ENCODE measurements at regions not wholly inside any gene's neighbourhood (a gene's known extent, or its start where the extent isn't known, plus 50 kb on each side); places are given as distances from the start of the nearest gene placed in this dataset.

DNA sequence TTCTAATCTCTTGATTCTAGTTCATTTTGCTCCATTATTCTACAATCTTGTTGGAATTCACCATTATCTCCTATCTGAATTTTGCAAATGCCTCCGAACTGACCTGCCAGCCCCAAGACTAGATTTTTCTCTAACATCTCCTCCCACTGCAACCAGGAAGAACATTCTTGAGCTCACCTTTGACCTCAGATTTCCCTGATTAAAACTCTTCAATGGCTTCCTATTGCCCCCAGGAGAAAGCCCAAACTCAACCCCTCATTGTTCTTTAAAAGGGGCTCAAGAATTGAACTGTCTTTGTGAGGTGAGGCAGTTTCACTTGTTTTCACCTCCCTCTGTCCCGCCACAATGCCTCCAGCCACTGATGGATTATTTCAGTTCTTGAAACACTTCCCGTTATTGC, 784.6 kb upstream of the ZEB2 start:
- DNase-seq = no peak
- intact Hi-C loops (cut with DNase I) = no loop called here
- WGBS, 3 donors = 87 to 91% (median 91%) methylated on average over 3 of the region's 3 CpGs
- TF ChIP-seq, protein P1, sequence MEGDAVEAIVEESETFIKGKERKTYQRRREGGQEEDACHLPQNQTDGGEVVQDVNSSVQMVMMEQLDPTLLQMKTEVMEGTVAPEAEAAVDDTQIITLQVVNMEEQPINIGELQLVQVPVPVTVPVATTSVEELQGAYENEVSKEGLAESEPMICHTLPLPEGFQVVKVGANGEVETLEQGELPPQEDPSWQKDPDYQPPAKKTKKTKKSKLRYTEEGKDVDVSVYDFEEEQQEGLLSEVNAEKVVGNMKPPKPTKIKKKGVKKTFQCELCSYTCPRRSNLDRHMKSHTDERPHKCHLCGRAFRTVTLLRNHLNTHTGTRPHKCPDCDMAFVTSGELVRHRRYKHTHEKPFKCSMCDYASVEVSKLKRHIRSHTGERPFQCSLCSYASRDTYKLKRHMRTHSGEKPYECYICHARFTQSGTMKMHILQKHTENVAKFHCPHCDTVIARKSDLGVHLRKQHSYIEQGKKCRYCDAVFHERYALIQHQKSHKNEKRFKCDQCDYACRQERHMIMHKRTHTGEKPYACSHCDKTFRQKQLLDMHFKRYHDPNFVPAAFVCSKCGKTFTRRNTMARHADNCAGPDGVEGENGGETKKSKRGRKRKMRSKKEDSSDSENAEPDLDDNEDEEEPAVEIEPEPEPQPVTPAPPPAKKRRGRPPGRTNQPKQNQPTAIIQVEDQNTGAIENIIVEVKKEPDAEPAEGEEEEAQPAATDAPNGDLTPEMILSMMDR (IDR thresholded peaks at IDR 0.05) = no peak
- TF ChIP-seq EP300 (IDR thresholded peaks at IDR 0.05) (no peak), POLR2A (IDR thresholded peaks at IDR 0.05) (no peak)
- Histone ChIP-seq H3K4me1 (ENCODE audit: insufficient read depth) (no peaks in the 10 kb centered on the region), H3K27me3 (no peaks in the 10 kb centered on the region), H3K27ac (no peak overlapping the region), H3K4me3 (no peak overlapping the region), H3K9me3 (no peaks in the 10 kb centered on the region), H3K36me3 (no peaks in the 10 kb centered on the region)

DNA sequence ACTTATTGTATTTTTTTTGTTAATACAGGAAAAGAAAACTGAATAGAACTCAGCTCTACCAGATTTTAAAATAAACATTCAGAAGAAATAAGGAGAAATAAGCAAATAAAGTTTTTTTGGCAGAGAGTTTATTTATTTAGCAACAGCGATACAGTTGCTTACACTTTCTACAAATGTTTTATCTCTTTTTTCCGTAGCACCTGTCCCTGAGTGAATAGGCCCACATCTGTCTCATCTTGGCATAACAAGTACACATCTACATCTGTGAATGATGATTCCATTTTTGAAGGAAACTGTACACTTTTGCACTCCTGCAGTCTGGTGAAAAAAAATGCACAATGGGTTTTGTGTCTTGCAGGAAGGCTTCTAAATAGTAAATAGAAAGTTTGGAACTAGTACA, 783.6 kb upstream of the ZEB2 start:
- TF ChIP-seq, protein P1 (IDR thresholded peaks at IDR 0.05) = no peak
- no peak for TF ChIP-seq POLR2A (IDR thresholded peaks at IDR 0.05)
- no peak for TF ChIP-seq EP300 (IDR thresholded peaks at IDR 0.05)
- Histone ChIP-seq H3K4me1 (ENCODE audit: insufficient read depth) (no peaks in the 10 kb centered on the region), H3K27me3 (no peaks in the 10 kb centered on the region), H3K27ac (no peak overlapping the region), H3K36me3 (no peaks in the 10 kb centered on the region), H3K9me3 (no peaks in the 10 kb centered on the region), H3K4me3 (no peak overlapping the region)
- intact Hi-C loops (cut with DNase I) = no loop called here
- 20 to 40% (median 36%) methylated on average over 2 of the region's 2 CpGs for WGBS, 3 donors
- no peak for DNase-seq

DNA sequence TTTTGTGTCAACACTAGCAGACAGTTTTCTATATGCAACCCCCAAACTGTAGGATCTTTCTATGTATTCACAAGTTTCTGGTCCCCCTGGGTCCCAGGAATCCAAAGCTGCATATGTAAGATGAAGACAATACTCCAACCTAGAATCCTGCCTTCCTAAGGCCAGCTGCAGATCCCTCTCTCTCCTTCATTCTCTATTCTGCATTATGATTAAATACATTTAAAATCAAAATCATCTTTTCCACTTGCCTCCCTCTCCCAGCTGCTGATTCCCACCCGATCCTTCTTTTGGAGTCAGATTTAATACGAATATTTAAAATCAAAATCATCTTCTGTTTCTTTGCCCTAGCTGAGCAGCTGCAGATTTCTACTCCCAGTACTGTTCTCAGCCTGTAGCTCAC, 783.0 kb upstream of the ZEB2 start:
- intact Hi-C loops (cut with DNase I) = no loop called here
- TF ChIP-seq EP300 (IDR thresholded peaks at IDR 0.05) (no peak), POLR2A (IDR thresholded peaks at IDR 0.05) (no peak)
- TF ChIP-seq, protein P1 (IDR thresholded peaks at IDR 0.05) = no peak
- 33 to 66% (median 54%) methylated on average over 2 of the region's 2 CpGs for WGBS, 3 donors

GRCh38 chr2:145302451-145302850, 782.5 kb upstream of the ZEB2 start:
- intact Hi-C loops (cut with DNase I) = no loop called here
- WGBS, 3 donors = 76 to 86% (median 83%) methylated on average over 3 of the region's 3 CpGs
- Histone ChIP-seq H3K36me3 (no peaks in the 10 kb centered on the region), H3K4me1 (ENCODE audit: insufficient read depth) (no peaks in the 10 kb centered on the region), H3K27ac (no peak overlapping the region), H3K27me3 (no peaks in the 10 kb centered on the region), H3K9me3 (no peaks in the 10 kb centered on the region), H3K4me3 (no peak overlapping the region)
- no peak for TF ChIP-seq EP300 (IDR thresholded peaks at IDR 0.05)
- DNase-seq = no peak

More for the DNA sequence above, 783.0 kb upstream of the ZEB2 start:
- Histone ChIP-seq H3K9me3 (no peaks in the 10 kb centered on the region), H3K4me1 (ENCODE audit: insufficient read depth) (no peaks in the 10 kb centered on the region), H3K36me3 (no peaks in the 10 kb centered on the region), H3K4me3 (no peak overlapping the region), H3K27me3 (no peaks in the 10 kb centered on the region), H3K27ac (no peak overlapping the region)
- no peak for DNase-seq

DNA sequence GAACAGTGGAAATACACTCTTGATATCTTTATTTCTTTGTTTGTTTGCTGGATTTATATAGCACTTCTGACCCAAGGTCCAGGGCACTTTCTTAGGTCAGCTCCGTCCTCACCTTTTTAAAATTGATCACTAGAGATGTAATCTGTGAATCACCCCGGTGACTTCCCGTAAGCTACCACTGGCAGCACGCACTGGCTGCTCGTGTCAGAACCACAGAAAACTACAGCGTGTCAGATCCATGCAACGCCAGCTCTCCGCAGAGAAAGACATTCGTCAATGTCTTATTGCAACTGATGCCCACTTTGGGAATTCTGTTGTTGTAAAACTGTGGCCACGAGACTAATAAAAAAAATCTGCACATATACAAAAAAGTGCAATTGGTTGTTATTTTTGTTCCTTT, 779.4 kb upstream of the ZEB2 start:
- no peaks in the 10 kb centered on the region for H3K27me3 ChIP-seq
- TF ChIP-seq POLR2A (IDR thresholded peaks at IDR 0.05) (no peak), EP300 (IDR thresholded peaks at IDR 0.05) (no peak)
- TF ChIP-seq, protein P1 (IDR thresholded peaks at IDR 0.05) = no peak
- no peaks in the 10 kb centered on the region for H3K36me3 ChIP-seq
- DNase-seq = no peak
- no peak overlapping the region for H3K4me3 ChIP-seq
- intact Hi-C loops (cut with DNase I) = no loop called here
- WGBS, 3 donors = 90 to 93% (median 92%) methylated on average over 10 of the region's 10 CpGs
- no peaks in the 10 kb centered on the region for H3K9me3 ChIP-seq
- H3K4me1 ChIP-seq (ENCODE audit: insufficient read depth) = no peaks in the 10 kb centered on the region
- H3K27ac ChIP-seq = no peak overlapping the region
